Keratinocyte (primary cell): ENCODE measurements at regions not wholly inside any gene's neighbourhood (a gene's known extent, or its start where the extent isn't known, plus 50 kb on each side); places are given as distances from the start of the nearest gene placed in this dataset.

Source experiments
- EZH2 ChIP-seq: IDR thresholded peaks from one replicate; pipeline ENCODE4 v1.6.1; 2012; ENCODE audit warnings: inconsistent platforms, mild to moderate bottlenecking, low read length, moderate library complexity
- TF ChIP-seq, protein P1 (sequence below), 3 experiments: IDR thresholded peaks in 1 of 3; conservative IDR thresholded peaks in 1 of 3; optimal IDR thresholded peaks in 1 of 3; 2 replicates in 2 of 3; 3 replicates in 1 of 3; pipeline versions ENCODE3 to v1.5.1; 2011; ENCODE audit warnings: low read length in 3 of 3, mild to moderate bottlenecking in 3 of 3, moderate library complexity in 2 of 3, control low read depth in 1 of 3, inconsistent platforms in 1 of 3; ENCODE audit not compliant: insufficient read depth in 2 of 3; ENCODE audit errors: extremely low read depth in 1 of 3

GRCh38 chr2:120495586-120495985 is 149.7 kb downstream of the INHBB start:
- TF ChIP-seq, protein P1, sequence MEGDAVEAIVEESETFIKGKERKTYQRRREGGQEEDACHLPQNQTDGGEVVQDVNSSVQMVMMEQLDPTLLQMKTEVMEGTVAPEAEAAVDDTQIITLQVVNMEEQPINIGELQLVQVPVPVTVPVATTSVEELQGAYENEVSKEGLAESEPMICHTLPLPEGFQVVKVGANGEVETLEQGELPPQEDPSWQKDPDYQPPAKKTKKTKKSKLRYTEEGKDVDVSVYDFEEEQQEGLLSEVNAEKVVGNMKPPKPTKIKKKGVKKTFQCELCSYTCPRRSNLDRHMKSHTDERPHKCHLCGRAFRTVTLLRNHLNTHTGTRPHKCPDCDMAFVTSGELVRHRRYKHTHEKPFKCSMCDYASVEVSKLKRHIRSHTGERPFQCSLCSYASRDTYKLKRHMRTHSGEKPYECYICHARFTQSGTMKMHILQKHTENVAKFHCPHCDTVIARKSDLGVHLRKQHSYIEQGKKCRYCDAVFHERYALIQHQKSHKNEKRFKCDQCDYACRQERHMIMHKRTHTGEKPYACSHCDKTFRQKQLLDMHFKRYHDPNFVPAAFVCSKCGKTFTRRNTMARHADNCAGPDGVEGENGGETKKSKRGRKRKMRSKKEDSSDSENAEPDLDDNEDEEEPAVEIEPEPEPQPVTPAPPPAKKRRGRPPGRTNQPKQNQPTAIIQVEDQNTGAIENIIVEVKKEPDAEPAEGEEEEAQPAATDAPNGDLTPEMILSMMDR (optimal IDR thresholded peaks at IDR 0.05 in 1 of 3, IDR thresholded peaks at IDR 0.05 in 1 of 3, conservative IDR thresholded peaks at IDR 0.05 in 1 of 3; ENCODE audit: extremely low read depth in 1 of 3, insufficient read depth in 2 of 3, low read length in 3 of 3), result no peak
- no peak for TF ChIP-seq EZH2
